Subcutaneous abdominal adipose tissue (tissue), 5 donors: ENCODE measurements at regions not wholly inside any gene's neighbourhood (a gene's known extent, or its start where the extent isn't known, plus 50 kb on each side); places are given as distances from the start of the nearest gene placed in this dataset.

ENCODE experiments used
- H3K27ac ChIP-seq: one replicate; pipeline ENCODE4 v1.7.0; 2013; ENCODE audit warnings: low read depth, mild to moderate bottlenecking, inconsistent platforms, low read length, moderate library complexity
- H3K27me3 ChIP-seq, 5 donors: one replicate each; pipeline ENCODE4 v1.7.0; 2013; ENCODE audit warnings: low read length in 5 of 5, inconsistent platforms in 1 of 5; ENCODE audit not compliant: control insufficient read depth in 5 of 5, insufficient read depth in 4 of 5
- H3K36me3 ChIP-seq, 5 donors: one replicate each; pipeline ENCODE4 v1.7.0; 2013; ENCODE audit warnings: low read length in 5 of 5; ENCODE audit not compliant: control insufficient read depth in 5 of 5, insufficient read depth in 5 of 5
- H3K4me1 ChIP-seq, 5 donors: one replicate each; pipeline ENCODE4 v1.7.0; 2013; ENCODE audit warnings: low read length in 5 of 5, mild to moderate bottlenecking in 3 of 5, moderate library complexity in 1 of 5; ENCODE audit not compliant: control insufficient read depth in 5 of 5, insufficient read depth in 5 of 5
- H3K4me3 ChIP-seq, 5 donors: one replicate each; pipeline ENCODE4 v1.7.0; 2013; ENCODE audit warnings: low read length in 5 of 5, low read depth in 1 of 5
- H3K9ac ChIP-seq, 5 donors: one replicate each; pipeline ENCODE4 v1.7.0; 2013; ENCODE audit warnings: low read length in 5 of 5, mild to moderate bottlenecking in 4 of 5, moderate library complexity in 3 of 5
- H3K9me3 ChIP-seq, 5 donors: one replicate each; pipeline ENCODE4 v1.7.0; 2013; ENCODE audit warnings: low read length in 5 of 5; ENCODE audit not compliant: control insufficient read depth in 5 of 5
- donor health status: healthy.
- donor health status: healthy.
- donor health status: healthy.
- donor health status: healthy.
- donor health status: healthy.

GRCh38 chr2:121076885-121077549 is 208.0 kb downstream of the TFCP2L1 start:
- no peak overlapping the region for H3K27ac ChIP-seq
- no peak overlapping the region for H3K4me3 ChIP-seq
- H3K9ac ChIP-seq: no peak overlapping the region
- no peaks in the 10 kb centered on the region for H3K36me3 ChIP-seq
- H3K9me3 ChIP-seq: no peaks in the 10 kb centered on the region
- H3K4me1 ChIP-seq: peaks cover 0 to 10% (median 0%) of the 10 kb centered on the region in 5 donors
- peaks cover 7 to 43% (median 35%) of the 10 kb centered on the region in 5 donors for H3K27me3 ChIP-seq

- Histone ChIP-seq H3K27me3 (peaks cover 7 to 35% (median 27%) of the 10 kb centered on the region in 5 donors), H3K27ac (no peak overlapping the region), H3K9me3 (no peaks in the 10 kb centered on the region), H3K36me3 (no peaks in the 10 kb centered on the region), H3K4me3 (no peak overlapping the region), H3K9ac (no peak overlapping the region), H3K4me1 (peaks cover 0 to 10% (median 0%) of the 10 kb centered on the region in 5 donors)
These were observed 206.1 kb downstream of the TFCP2L1 start for GRCh38 chr2:121078899-121079298.

- peaks cover 7 to 27% (median 24%) of the 10 kb centered on the region in 5 donors for H3K27me3 ChIP-seq
- no peak overlapping the region for H3K27ac ChIP-seq
- no peak overlapping the region for H3K4me3 ChIP-seq
- peaks cover 0 to 3% (median 0%) of the 10 kb centered on the region in 5 donors for H3K4me1 ChIP-seq
- no peaks in the 10 kb centered on the region for H3K9me3 ChIP-seq
- H3K9ac ChIP-seq: no peak overlapping the region
- H3K36me3 ChIP-seq: no peaks in the 10 kb centered on the region
These were observed 204.8 kb downstream of the TFCP2L1 start for GRCh38 chr2:121080013-121080772.

- Histone ChIP-seq H3K27me3 (peaks cover 0 to 23% (median 18%) of the 10 kb centered on the region in 5 donors), H3K4me1 (peaks cover 0 to 1% (median 0%) of the 10 kb centered on the region in 5 donors), H3K9me3 (no peaks in the 10 kb centered on the region), H3K27ac (no peak overlapping the region), H3K9ac (no peak overlapping the region), H3K36me3 (no peaks in the 10 kb centered on the region), H3K4me3 (no peak overlapping the region)
These were observed 203.3 kb downstream of the TFCP2L1 start for GRCh38 chr2:121081701-121082100.

GRCh38 chr2:121082191-121082590 is 202.8 kb downstream of the TFCP2L1 start:
- Histone ChIP-seq H3K4me3 (no peak overlapping the region), H3K27me3 (peaks cover 0 to 20% (median 16%) of the 10 kb centered on the region in 5 donors), H3K27ac (no peak overlapping the region), H3K9ac (no peak overlapping the region), H3K4me1 (peaks cover 0 to 3% (median 0%) of the 10 kb centered on the region in 5 donors), H3K9me3 (no peaks in the 10 kb centered on the region), H3K36me3 (no peaks in the 10 kb centered on the region)

- Histone ChIP-seq H3K36me3 (no peaks in the 10 kb centered on the region), H3K4me3 (no peak overlapping the region), H3K27me3 (peaks cover 0 to 20% (median 17%) of the 10 kb centered on the region in 5 donors), H3K9ac (no peak overlapping the region), H3K4me1 (peaks cover 3 to 10% (median 8%) of the 10 kb centered on the region in 5 donors), H3K27ac (no peak overlapping the region), H3K9me3 (no peaks in the 10 kb centered on the region)
These were observed 200.8 kb downstream of the TFCP2L1 start for GRCh38 chr2:121084130-121084680.

GRCh38 chr2:121085801-121086200 is 199.2 kb downstream of the TFCP2L1 start:
- Histone ChIP-seq H3K9ac (no peak overlapping the region), H3K27ac (no peak overlapping the region), H3K4me1 (peaks cover 3 to 20% (median 12%) of the 10 kb centered on the region in 5 donors), H3K36me3 (no peaks in the 10 kb centered on the region), H3K27me3 (peaks cover 0 to 20% (median 13%) of the 10 kb centered on the region in 5 donors), H3K4me3 (no peak overlapping the region), H3K9me3 (no peaks in the 10 kb centered on the region)

- H3K4me3 ChIP-seq: no peak overlapping the region
- no peaks in the 10 kb centered on the region for H3K9me3 ChIP-seq
- H3K27me3 ChIP-seq: peaks cover 0 to 17% (median 13%) of the 10 kb centered on the region in 5 donors
- no peaks in the 10 kb centered on the region for H3K36me3 ChIP-seq
- peaks cover 3 to 20% (median 12%) of the 10 kb centered on the region in 5 donors for H3K4me1 ChIP-seq
- no peak overlapping the region for H3K9ac ChIP-seq
- H3K27ac ChIP-seq: no peak overlapping the region
These were observed 198.6 kb downstream of the TFCP2L1 start for GRCh38 chr2:121086450-121086849.

- Histone ChIP-seq H3K4me3 (no peak overlapping the region), H3K4me1 (peaks cover 3 to 20% (median 12%) of the 10 kb centered on the region in 5 donors), H3K9ac (no peak overlapping the region)
These were observed 197.9 kb downstream of the TFCP2L1 start for GRCh38 chr2:121087117-121087516.

More at GRCh38 chr2:121087117-121087516, 197.9 kb downstream of the TFCP2L1 start:
- Histone ChIP-seq H3K27me3 (peaks cover 0 to 13% (median 9%) of the 10 kb centered on the region in 5 donors), H3K9me3 (peaks cover 0 to 2% (median 0%) of the 10 kb centered on the region in 5 donors), H3K36me3 (no peaks in the 10 kb centered on the region), H3K27ac (no peak overlapping the region)
